ENCODE measurements at regions not wholly inside any gene's neighbourhood (a gene's known extent, or its start where the extent isn't known, plus 50 kb on each side); places are given as distances from the start of the nearest gene placed in this dataset.
"Not testable (repeated sequence)": the region's sequence is repeated elsewhere in the genome, so short reads cannot be mapped to it uniquely, and the experiment has no call there.

GRCh38 chr6:3530515-3530914 is 73.7 kb upstream of the SLC22A23 start:
- Mint-ChIP-seq H3K4me1 (ENCODE audit: low read depth) (peaks cover 12% of the 10 kb centered on the region), H3K4me3 (no peak overlapping the region), H3K9me3 (no peaks in the 10 kb centered on the region), H3K27ac (no peak overlapping the region), H3K36me3 (ENCODE audit: low read depth) (no peaks in the 10 kb centered on the region), H3K27me3 (ENCODE audit: insufficient read depth) (peaks cover 14% of the 10 kb centered on the region)
- no peak for TF ChIP-seq CTCF (IDR thresholded peaks at IDR 0.05)
- DNase-seq = no peak

DNA sequence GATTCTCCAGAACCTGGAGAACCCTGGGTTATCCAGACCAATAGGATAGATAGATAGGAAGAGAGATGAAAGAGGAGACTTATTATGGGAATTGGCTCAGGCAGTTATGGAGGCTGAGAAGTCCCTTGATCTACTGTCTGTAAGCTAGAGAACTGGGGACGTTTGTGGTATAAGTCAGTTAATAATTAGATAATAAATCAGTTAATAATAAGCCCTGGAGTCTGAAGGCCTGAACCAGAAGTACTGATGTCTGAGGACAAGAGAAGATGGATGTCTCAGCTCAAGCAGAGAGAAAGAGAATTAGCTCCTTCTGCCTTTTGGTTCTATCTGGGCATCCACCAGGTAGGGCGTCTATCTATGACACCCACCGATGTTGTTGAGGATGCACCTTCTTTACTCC is 72.9 kb upstream of the SLC22A23 start:
- DNase-seq = no peak
- Mint-ChIP-seq H3K4me3 (no peak overlapping the region), H3K27me3 (ENCODE audit: insufficient read depth) (peaks cover 11% of the 10 kb centered on the region), H3K27ac (no peak overlapping the region), H3K36me3 (ENCODE audit: low read depth) (no peaks in the 10 kb centered on the region), H3K4me1 (ENCODE audit: low read depth) (peaks cover 10% of the 10 kb centered on the region), H3K9me3 (no peaks in the 10 kb centered on the region)
- TF ChIP-seq CTCF (IDR thresholded peaks at IDR 0.05) = no peak

- no peak overlapping the region for H3K4me3 Mint-ChIP-seq
- H3K4me1 Mint-ChIP-seq (ENCODE audit: low read depth) = peaks cover 10% of the 10 kb centered on the region
- DNase-seq = no peak
- H3K36me3 Mint-ChIP-seq (ENCODE audit: low read depth) = no peaks in the 10 kb centered on the region
- H3K27me3 Mint-ChIP-seq (ENCODE audit: insufficient read depth) = peaks cover 12% of the 10 kb centered on the region
- no peaks in the 10 kb centered on the region for H3K9me3 Mint-ChIP-seq
- no peak for TF ChIP-seq CTCF (IDR thresholded peaks at IDR 0.05)
- H3K27ac Mint-ChIP-seq = no peak overlapping the region
Observed at GRCh38 chr6:3529232-3529631, 72.4 kb upstream of the SLC22A23 start.

DNA sequence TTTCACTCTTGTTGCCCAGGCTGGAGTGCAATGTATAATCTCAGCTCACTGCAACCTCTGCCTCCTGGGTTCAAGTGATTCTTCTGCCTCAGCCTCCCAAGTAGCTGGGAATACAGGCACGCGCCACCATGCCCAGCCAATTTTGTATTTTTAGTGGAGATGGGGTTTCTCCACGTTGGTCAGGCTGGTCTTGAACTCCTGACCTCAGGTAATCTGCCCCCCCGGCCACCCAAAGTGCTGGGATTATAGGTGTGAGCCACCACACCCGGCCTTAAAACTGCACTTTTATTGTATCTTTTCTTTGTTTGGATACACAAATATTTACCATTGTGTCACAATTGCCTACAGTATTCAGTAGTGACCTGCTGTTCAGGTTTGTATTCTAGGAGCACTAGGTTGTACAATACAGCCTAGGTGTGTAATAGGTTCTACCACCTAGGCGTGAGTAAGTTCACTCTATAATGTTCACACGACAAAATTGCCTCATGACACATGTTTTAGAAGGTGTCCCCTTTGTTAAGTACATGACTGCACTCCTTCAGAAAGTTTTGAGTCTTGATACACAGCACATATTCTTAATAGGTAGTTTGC is 71.3 kb upstream of the SLC22A23 start:
- peaks cover 10% of the 10 kb centered on the region for H3K27me3 Mint-ChIP-seq (ENCODE audit: insufficient read depth)
- DNase-seq; H3K4me3 Mint-ChIP-seq; H3K9me3 Mint-ChIP-seq; H3K36me3 Mint-ChIP-seq (ENCODE audit: low read depth); H3K27ac Mint-ChIP-seq: not testable (repeated sequence)
- peaks cover 17% of the 10 kb centered on the region for H3K4me1 Mint-ChIP-seq (ENCODE audit: low read depth)

DNA sequence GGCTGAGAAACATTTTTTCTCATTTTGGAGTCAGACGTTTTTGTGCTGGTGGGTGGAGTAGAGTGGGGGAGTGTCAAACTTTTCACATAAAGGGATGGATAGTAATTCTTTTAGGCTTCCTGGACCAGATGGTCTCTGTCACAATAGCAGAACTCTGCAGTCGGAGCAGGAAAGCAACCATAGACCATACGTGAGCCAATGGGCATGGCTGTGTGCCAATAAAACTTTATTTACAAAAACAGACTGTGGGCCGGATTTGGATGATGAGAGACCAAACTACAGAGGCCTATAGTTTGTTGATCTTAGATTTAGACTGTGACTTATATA is 70.8 kb upstream of the SLC22A23 start:
- Mint-ChIP-seq H3K9me3 (no peaks in the 10 kb centered on the region), H3K4me3 (no peak overlapping the region), H3K27me3 (ENCODE audit: insufficient read depth) (peaks cover 10% of the 10 kb centered on the region), H3K36me3 (ENCODE audit: low read depth) (no peaks in the 10 kb centered on the region), H3K4me1 (ENCODE audit: low read depth) (peaks cover 22% of the 10 kb centered on the region), H3K27ac (no peak overlapping the region)
- no peak for DNase-seq
- no peak for TF ChIP-seq CTCF (IDR thresholded peaks at IDR 0.05)

DNA sequence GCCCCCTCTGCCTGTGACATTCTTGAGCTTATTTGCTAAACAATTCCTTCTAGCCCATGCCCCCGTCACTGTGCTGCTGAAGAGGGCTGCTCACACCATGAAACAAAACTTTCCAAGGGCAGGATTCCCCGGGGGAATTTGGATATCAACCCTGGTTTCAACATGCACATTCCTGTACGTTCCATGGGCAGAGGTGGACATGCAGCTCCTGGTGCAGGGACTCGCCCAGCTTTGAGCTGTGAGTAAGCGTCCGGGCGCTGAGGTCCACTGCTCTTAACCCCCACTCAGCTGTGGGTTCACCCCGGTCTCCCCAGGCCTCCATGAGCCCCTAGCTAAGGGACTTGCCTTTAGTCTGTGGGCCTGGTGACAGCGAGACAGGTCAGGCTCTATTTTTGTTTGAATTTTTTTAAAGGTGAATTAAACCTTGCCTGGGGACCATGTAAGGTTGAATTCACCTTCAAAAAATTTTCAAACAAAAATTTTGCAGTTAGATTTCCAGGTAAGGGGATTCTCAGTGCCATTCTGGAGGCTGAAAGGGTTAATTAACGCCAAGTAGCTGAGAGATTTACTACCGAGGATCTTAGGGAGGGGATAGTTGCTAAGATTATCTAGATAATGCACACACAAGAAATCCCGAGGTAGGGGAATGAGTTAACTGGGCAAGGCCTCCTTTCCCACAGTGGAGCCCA is 70.3 kb upstream of the SLC22A23 start:
- DNase-seq = no peak
- Mint-ChIP-seq H3K4me1 (ENCODE audit: low read depth) (peaks cover 27% of the 10 kb centered on the region), H3K36me3 (ENCODE audit: low read depth) (no peaks in the 10 kb centered on the region), H3K27ac (no peak overlapping the region), H3K4me3 (no peak overlapping the region), H3K27me3 (ENCODE audit: insufficient read depth) (peaks cover 8% of the 10 kb centered on the region), H3K9me3 (no peaks in the 10 kb centered on the region)
- TF ChIP-seq CTCF (IDR thresholded peaks at IDR 0.05) = no peak
